ENCODE measurements at regions not wholly inside any gene's neighbourhood (a gene's known extent, or its start where the extent isn't known, plus 50 kb on each side); places are given as distances from the start of the nearest gene placed in this dataset.

- Histone ChIP-seq H3K27me3 (replicated peaks; ENCODE audit: insufficient read depth, low read depth, low read length, poor library complexity) (peaks cover 19% of the 10 kb centered on the region), H3K36me3 (ENCODE audit: insufficient read depth, low read length, poor library complexity, severe bottlenecking) (no peaks in the 10 kb centered on the region), H3K27ac (ENCODE audit: low read depth, low read length, poor library complexity, severe bottlenecking) (no peak overlapping the region), H3K9me3 (ENCODE audit: low read depth, low read length, poor library complexity, severe bottlenecking) (no peaks in the 10 kb centered on the region), H3K4me3 (ENCODE audit: low read depth, low read length, poor library complexity, severe bottlenecking) (no peak overlapping the region), H3K4me1 (ENCODE audit: insufficient read depth, low read length, poor library complexity, severe bottlenecking) (no peaks in the 10 kb centered on the region)
- no peak for DNase-seq (ENCODE audit: low spot score)
- POLR2A ChIA-PET (ENCODE audit: low non-redundant PET) = no interaction called here
- no TSS peak for BruUV-seq (replicated peaks)
- TF ChIP-seq, protein P1, sequence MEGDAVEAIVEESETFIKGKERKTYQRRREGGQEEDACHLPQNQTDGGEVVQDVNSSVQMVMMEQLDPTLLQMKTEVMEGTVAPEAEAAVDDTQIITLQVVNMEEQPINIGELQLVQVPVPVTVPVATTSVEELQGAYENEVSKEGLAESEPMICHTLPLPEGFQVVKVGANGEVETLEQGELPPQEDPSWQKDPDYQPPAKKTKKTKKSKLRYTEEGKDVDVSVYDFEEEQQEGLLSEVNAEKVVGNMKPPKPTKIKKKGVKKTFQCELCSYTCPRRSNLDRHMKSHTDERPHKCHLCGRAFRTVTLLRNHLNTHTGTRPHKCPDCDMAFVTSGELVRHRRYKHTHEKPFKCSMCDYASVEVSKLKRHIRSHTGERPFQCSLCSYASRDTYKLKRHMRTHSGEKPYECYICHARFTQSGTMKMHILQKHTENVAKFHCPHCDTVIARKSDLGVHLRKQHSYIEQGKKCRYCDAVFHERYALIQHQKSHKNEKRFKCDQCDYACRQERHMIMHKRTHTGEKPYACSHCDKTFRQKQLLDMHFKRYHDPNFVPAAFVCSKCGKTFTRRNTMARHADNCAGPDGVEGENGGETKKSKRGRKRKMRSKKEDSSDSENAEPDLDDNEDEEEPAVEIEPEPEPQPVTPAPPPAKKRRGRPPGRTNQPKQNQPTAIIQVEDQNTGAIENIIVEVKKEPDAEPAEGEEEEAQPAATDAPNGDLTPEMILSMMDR (conservative IDR thresholded peaks at IDR 0.05; ENCODE audit: low read depth, low read length) = no peak
- no peak for TF ChIP-seq EZH2 (IDR thresholded peaks at IDR 0.05; ENCODE audit: borderline replicate concordance, low read depth, low read length, poor library complexity, severe bottlenecking)
- CTCF ChIA-PET = no interaction called here
- intact Hi-C loops (cut with micrococcal nuclease; ENCODE audit: unreplicated experiment) = no loop called here
These were observed 58.6 kb upstream of the TMEM17 start for GRCh38 chr2:62564380-62565137.

DNA sequence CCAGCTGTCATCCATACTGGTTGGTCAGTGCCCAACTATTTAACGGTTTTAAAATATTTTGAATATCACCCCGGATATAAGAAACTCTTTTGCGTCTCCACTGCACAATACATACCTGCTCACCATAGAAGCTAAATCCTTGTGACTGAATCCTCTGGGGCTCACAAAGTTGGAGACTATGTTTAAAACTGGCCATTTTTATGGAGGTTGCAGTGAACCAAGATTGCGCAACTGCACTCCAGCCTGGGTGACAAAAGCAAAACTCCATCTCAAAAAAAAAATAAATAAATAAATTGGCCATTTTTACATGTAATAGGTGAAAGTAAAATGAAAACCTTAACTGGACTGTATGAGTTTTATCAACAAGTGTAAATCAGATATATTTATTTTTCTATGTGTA, 55.6 kb upstream of the TMEM17 start:
- intact Hi-C loops (cut with micrococcal nuclease; ENCODE audit: unreplicated experiment) = no loop called here
- H3K9me3 ChIP-seq (ENCODE audit: low read depth, low read length, poor library complexity, severe bottlenecking) = no peaks in the 10 kb centered on the region
- H3K4me1 ChIP-seq (ENCODE audit: insufficient read depth, low read length, poor library complexity, severe bottlenecking) = no peaks in the 10 kb centered on the region
- no peak for TF ChIP-seq EZH2 (IDR thresholded peaks at IDR 0.05; ENCODE audit: borderline replicate concordance, low read depth, low read length, poor library complexity, severe bottlenecking)
- TF ChIP-seq, protein P1 (conservative IDR thresholded peaks at IDR 0.05; ENCODE audit: low read depth, low read length) = no peak
- H3K27me3 ChIP-seq (replicated peaks; ENCODE audit: insufficient read depth, low read depth, low read length, poor library complexity) = peaks cover 11% of the 10 kb centered on the region
- POLR2A ChIA-PET (ENCODE audit: low non-redundant PET) = no interaction called here
- H3K27ac ChIP-seq (ENCODE audit: low read depth, low read length, poor library complexity, severe bottlenecking) = no peak overlapping the region
- no TSS peak for BruUV-seq (replicated peaks)
- H3K36me3 ChIP-seq (ENCODE audit: insufficient read depth, low read length, poor library complexity, severe bottlenecking) = no peaks in the 10 kb centered on the region
- no peak overlapping the region for H3K4me3 ChIP-seq (ENCODE audit: low read depth, low read length, poor library complexity, severe bottlenecking)
- CTCF ChIA-PET = no interaction called here
- no peak for DNase-seq (ENCODE audit: low spot score)

GRCh38 chr2:62559582-62559981, 53.6 kb upstream of the TMEM17 start:
- TF ChIP-seq, protein P1 (conservative IDR thresholded peaks at IDR 0.05; ENCODE audit: low read depth, low read length) = no peak
- TF ChIP-seq EZH2 (IDR thresholded peaks at IDR 0.05; ENCODE audit: borderline replicate concordance, low read depth, low read length, poor library complexity, severe bottlenecking) = no peak
- CTCF ChIA-PET = no interaction called here
- Histone ChIP-seq H3K36me3 (ENCODE audit: insufficient read depth, low read length, poor library complexity, severe bottlenecking) (no peaks in the 10 kb centered on the region), H3K4me1 (ENCODE audit: insufficient read depth, low read length, poor library complexity, severe bottlenecking) (no peaks in the 10 kb centered on the region), H3K27ac (ENCODE audit: low read depth, low read length, poor library complexity, severe bottlenecking) (no peak overlapping the region), H3K9me3 (ENCODE audit: low read depth, low read length, poor library complexity, severe bottlenecking) (no peaks in the 10 kb centered on the region), H3K27me3 (replicated peaks; ENCODE audit: insufficient read depth, low read depth, low read length, poor library complexity) (peaks cover 15% of the 10 kb centered on the region), H3K4me3 (ENCODE audit: low read depth, low read length, poor library complexity, severe bottlenecking) (no peak overlapping the region)
- POLR2A ChIA-PET (ENCODE audit: low non-redundant PET) = no interaction called here
- intact Hi-C loops (cut with micrococcal nuclease; ENCODE audit: unreplicated experiment) = no loop called here
- no peak for DNase-seq (ENCODE audit: low spot score)
- BruUV-seq (replicated peaks) = no TSS peak

Measured in A673 (cell line).